GM12874 (cell line): ENCODE measurements at regions not wholly inside any gene's neighbourhood (a gene's known extent, or its start where the extent isn't known, plus 50 kb on each side); places are given as distances from the start of the nearest gene placed in this dataset.

Experiments
- TF ChIP-seq, protein P1 (sequence below): IDR thresholded peaks from 2 replicates; pipeline ENCODE4 v1.5.1; 2011; ENCODE audit warnings: low read depth, mild to moderate bottlenecking, control low read depth, low read length, moderate library complexity; ENCODE audit not compliant: insufficient read depth

DNA sequence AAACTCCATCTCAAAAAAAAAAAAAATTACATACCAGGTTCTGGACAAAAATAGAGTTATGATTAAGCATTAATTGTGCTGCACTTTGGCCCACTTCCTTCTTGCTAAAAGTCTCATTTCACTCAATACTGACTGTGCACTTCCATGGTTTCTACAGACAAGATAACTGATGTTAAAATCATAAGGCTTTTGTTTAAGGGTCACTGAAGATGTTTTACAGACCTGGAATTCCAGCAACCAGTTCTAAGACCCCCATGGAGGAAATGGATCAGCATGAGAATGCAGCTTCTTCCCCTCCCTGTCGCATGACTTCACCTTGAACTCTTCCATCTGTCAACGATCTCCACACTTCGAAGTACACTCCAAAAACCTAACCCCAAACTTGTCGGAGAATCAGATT is 1191.8 kb upstream of the AUTS2 start:
- TF ChIP-seq, protein P1, sequence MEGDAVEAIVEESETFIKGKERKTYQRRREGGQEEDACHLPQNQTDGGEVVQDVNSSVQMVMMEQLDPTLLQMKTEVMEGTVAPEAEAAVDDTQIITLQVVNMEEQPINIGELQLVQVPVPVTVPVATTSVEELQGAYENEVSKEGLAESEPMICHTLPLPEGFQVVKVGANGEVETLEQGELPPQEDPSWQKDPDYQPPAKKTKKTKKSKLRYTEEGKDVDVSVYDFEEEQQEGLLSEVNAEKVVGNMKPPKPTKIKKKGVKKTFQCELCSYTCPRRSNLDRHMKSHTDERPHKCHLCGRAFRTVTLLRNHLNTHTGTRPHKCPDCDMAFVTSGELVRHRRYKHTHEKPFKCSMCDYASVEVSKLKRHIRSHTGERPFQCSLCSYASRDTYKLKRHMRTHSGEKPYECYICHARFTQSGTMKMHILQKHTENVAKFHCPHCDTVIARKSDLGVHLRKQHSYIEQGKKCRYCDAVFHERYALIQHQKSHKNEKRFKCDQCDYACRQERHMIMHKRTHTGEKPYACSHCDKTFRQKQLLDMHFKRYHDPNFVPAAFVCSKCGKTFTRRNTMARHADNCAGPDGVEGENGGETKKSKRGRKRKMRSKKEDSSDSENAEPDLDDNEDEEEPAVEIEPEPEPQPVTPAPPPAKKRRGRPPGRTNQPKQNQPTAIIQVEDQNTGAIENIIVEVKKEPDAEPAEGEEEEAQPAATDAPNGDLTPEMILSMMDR, result no peak

DNA sequence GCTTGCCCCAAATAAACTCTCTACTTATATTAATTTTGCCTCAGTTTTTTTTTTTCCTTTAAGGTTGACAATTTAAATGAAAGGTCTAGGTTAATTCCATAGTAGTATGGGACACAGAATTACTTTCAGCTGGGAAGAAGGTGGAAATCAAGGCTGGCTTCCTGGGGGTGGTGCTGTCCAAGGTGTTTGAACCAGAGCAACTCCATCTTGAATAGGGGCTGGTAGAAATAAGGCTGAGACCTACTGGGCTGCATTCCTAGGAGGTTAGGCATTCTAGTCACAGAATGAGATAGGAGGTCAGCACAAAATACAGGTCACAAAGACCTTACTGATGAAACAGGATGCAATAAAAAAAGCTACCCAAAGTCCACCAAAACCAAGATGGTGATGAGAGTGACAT is 1190.8 kb upstream of the AUTS2 start:
- TF ChIP-seq, protein P1, result no peak

DNA sequence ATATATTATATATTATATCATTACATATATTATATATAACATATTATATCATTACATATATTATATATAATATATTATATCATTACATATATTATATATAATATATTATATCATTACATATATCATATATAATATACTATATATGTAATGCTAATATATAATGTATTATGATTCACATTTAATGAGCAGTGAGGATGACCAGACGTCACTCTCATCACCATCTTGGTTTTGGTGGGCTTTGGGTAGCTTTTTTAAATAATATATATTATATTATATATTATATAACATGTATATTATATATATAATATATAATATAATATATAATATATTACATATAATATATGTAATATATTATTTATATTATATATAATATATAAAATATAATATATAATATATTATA is 1189.4 kb upstream of the AUTS2 start:
- TF ChIP-seq, protein P1, result no peak

DNA sequence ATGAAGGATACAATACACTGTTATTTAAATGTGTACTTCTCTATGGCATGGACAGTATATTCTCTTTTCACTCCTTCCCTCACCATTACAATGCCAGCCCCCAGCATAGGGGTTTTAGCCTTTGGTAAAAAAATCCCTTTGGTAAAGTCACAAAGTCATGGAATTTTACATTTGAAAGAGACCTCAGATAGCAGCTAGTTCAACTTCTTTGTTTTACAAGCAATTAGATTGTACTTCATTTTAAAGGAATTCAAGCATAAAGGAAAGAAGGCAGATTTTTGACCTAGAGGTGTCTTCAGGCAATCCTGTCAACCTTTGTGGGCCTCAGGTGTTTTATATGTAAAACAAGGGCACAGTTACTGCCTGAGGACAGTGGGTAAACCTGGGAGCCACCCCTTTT is 1188.4 kb upstream of the AUTS2 start:
- TF ChIP-seq, protein P1, result no peak

DNA sequence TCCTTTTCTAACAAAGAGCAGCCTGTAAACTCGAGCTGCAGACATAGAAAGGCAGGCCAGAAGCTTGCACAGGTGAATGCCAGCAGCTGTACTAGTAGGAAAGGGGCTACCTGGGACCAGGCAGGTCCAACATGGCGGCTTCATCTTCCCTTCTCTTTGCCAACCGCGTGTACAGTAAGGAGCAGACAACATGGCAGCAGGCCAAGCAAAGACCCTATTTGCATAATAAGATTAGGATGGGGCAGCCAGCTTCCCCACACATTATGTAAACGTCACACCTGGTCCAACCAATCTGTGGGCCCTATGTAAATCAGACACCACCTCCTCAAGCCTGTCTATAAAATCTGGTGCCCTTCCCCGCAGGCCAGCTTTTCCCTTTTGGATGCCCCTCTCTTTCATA is 1186.5 kb upstream of the AUTS2 start:
- TF ChIP-seq, protein P1, result no peak

DNA sequence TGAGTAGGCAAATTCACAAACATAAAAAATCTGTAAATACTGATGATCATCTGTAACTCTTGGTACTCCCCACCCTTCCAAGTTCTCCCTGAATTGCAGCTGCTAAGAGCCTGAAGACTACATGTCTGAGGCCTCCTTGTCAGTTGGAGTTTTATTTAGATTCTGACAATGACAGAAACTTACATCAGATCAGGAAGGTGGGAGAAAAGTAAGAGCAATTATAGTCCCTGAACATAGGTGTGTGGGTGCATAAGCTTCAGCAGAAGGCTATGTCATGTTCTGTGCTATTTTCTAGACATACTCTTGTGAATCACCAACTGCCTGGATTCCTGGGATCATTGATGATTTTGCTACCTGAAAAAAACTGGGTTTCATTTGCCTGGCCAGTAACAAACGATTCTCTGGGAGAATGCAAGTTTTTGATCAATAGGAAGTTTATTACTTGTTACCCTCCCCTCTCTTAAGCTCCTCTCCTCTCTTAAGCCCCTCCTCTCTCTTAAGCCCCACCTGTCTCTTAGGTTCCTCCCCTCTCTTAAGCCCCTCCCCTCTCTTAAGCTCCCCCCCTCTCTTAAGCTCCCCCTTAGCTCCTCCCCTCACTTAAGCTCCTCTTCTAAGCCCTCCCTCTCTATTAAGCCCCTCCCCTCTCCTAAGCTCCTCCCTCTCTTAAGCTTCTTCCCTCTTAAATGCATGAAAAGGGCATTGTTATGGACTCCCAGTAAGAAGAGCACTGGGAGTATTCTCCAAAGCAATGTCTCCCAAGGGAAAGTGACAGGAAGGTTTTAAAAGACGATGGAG is 1183.4 kb upstream of the AUTS2 start:
- TF ChIP-seq, protein P1, result no peak

DNA sequence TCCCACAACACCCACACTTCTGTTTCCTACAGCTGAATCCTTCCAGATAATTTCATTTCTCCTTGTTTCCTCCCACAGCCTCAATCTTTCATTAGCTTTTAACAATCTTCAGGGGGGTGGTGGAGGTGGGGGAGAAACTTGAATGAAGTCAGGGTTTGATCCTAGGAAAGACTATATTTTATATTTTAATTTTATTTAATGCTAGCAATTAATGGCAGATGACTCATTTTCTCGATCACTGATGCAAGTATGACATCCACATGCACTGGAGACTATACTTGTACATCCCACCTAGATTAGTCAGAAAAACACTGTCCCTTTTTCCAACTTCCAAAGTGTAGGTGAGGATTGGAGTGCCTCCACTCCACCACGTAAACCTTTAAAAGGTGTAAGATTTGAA is 1181.3 kb upstream of the AUTS2 start:
- TF ChIP-seq, protein P1, result no peak
